Nephron progenitor cell (in vitro differentiated cells): ENCODE measurements at regions not wholly inside any gene's neighbourhood (a gene's known extent, or its start where the extent isn't known, plus 50 kb on each side); places are given as distances from the start of the nearest gene placed in this dataset.

Experiments
- DNase-seq: peaks from one replicate; pipeline ENCODE4 v3.0.0; 2021
- H3K27ac Mint-ChIP-seq: 2 replicates; pipeline ENCODE4 v1.8.0; 2021; ENCODE audit warnings: mild to moderate bottlenecking, moderate library complexity, mixed read lengths
- H3K27me3 Mint-ChIP-seq: 2 replicates; pipeline ENCODE4 v1.8.0; 2021; ENCODE audit warnings: mild to moderate bottlenecking, low read depth, mixed read lengths; ENCODE audit not compliant: poor library complexity
- H3K36me3 Mint-ChIP-seq: 2 replicates; pipeline ENCODE4 v1.8.0; 2021; ENCODE audit warnings: low read depth, mixed read lengths
- H3K4me1 Mint-ChIP-seq: 2 replicates; pipeline ENCODE4 v1.8.0; 2021; ENCODE audit warnings: mixed read lengths
- H3K4me3 Mint-ChIP-seq: 2 replicates; pipeline ENCODE4 v1.8.0; 2021; ENCODE audit warnings: mild to moderate bottlenecking, moderate library complexity, mixed read lengths
- H3K9me3 Mint-ChIP-seq: 2 replicates; pipeline ENCODE4 v1.8.0; 2021; ENCODE audit warnings: mild to moderate bottlenecking, moderate library complexity, mixed read lengths
- TF ChIP-seq, protein P1 (sequence below): fragments of 200-600 bp; sonication (generic); IDR thresholded peaks from 2 replicates; pipeline ENCODE4 v1.5.0; 2021; ENCODE audit warnings: antibody characterized with exemption

DNA sequence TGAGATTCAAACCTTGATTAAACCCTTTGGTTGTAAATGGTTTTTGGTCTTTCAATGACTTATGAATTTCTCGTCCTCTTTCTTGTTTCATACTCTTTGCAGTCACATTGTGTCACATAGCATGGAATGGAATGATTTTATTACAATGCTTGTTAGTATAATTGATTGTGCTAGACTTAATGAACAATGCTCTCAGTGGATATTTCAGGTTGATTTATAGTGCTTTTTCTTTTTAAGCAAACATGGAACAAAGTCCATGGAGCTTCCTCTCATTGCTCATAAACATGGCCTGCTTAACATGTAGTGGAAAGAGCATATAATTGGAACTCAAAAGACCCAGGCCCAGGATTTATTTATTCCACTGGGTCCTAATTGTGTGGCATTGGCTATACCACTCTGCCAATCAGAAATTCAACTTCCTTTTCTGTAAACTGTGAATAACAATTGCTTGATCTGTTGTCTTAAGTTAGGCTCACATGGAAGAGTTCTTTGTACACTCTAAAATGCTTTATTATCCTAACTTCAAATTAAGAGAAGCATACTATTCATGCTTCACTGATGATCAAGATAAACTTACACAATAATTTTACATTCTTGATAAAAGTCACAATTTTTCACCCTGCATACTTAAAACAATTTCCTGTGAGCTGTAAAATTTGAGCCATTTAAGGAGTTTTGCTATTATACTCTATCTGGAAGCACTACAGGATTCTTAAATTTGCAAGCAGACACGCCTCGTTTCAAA, 370.5 kb upstream of the PDE3A start:
- no peak for DNase-seq
- no peak overlapping the region for H3K27ac Mint-ChIP-seq
- TF ChIP-seq, protein P1, sequence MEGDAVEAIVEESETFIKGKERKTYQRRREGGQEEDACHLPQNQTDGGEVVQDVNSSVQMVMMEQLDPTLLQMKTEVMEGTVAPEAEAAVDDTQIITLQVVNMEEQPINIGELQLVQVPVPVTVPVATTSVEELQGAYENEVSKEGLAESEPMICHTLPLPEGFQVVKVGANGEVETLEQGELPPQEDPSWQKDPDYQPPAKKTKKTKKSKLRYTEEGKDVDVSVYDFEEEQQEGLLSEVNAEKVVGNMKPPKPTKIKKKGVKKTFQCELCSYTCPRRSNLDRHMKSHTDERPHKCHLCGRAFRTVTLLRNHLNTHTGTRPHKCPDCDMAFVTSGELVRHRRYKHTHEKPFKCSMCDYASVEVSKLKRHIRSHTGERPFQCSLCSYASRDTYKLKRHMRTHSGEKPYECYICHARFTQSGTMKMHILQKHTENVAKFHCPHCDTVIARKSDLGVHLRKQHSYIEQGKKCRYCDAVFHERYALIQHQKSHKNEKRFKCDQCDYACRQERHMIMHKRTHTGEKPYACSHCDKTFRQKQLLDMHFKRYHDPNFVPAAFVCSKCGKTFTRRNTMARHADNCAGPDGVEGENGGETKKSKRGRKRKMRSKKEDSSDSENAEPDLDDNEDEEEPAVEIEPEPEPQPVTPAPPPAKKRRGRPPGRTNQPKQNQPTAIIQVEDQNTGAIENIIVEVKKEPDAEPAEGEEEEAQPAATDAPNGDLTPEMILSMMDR: no peak

DNA sequence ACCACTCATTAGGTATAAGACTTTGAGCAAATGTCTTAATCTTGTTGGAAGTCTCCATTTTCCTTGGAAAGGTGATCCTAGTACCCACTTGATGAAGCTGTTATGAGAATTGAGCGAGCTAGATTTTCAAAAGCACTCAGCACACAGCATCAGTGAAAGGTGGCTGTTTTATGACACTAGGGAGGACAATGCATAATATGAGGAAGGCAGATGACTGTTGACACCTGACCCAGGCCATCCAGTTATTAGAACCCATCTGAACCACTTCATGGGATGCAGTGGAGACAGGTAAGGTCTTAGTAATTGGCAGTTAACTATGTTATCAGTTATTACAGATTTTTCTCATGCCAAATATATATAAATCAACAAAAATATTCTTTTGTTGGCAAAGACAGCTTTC, 369.9 kb upstream of the PDE3A start:
- TF ChIP-seq, protein P1: no peak
- DNase-seq: no peak
- H3K36me3 Mint-ChIP-seq: no peaks in the 10 kb centered on the region
- peaks cover 20% of the 10 kb centered on the region for H3K4me1 Mint-ChIP-seq
- no peaks in the 10 kb centered on the region for H3K27me3 Mint-ChIP-seq
- no peak overlapping the region for H3K27ac Mint-ChIP-seq
- no peak overlapping the region for H3K4me3 Mint-ChIP-seq
- no peaks in the 10 kb centered on the region for H3K9me3 Mint-ChIP-seq

More for the DNA sequence above, 370.5 kb upstream of the PDE3A start:
- Mint-ChIP-seq H3K27me3 (no peaks in the 10 kb centered on the region), H3K9me3 (no peaks in the 10 kb centered on the region), H3K36me3 (no peaks in the 10 kb centered on the region), H3K4me1 (peaks cover 20% of the 10 kb centered on the region), H3K4me3 (no peak overlapping the region)

DNA sequence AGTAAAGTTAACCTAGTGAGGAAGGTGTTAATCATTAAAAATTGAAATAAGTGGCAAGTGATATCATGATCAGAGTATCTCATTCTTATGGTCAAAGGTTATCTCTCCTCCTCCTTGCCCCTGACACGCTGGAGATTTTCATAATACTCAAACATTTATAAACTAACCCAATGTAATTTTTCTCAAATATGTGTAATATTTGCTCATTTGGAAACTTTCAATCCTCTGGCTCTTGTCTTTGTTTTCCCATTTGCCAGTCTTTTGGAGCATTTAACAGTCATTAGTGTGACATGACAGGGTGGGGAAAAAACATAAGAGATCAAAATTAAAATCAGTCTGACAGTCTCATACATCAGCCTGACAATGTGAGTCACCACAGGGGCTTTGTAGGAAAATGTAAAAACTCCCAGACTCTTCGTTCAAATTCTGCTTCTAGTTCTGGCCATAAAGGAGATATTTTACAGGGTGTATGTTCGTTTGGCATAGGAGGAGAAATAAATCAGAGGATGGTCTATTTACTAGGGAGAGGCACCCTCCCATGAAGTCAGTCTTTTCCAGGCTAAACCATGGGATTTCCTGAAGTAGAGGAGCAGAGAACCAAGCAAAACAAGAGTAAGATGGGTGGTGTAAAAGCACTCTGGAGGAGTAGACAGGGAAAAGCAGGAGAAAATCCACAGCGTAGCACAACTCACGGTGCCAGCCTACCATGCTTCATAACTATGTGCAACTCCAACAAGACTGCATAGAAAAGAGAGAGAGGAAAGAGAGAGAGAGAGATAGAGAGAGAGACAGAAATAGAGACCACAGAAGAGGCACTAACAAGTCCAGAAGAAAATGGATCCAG, 369.2 kb upstream of the PDE3A start:
- H3K27ac Mint-ChIP-seq: peak overlapping the region; percentile 64
- H3K27me3 Mint-ChIP-seq: no peaks in the 10 kb centered on the region
- H3K9me3 Mint-ChIP-seq: no peaks in the 10 kb centered on the region
- no peak overlapping the region for H3K4me3 Mint-ChIP-seq
- TF ChIP-seq, protein P1: no peak
- DNase-seq: no peak
- H3K36me3 Mint-ChIP-seq: no peaks in the 10 kb centered on the region
- peaks cover 20% of the 10 kb centered on the region for H3K4me1 Mint-ChIP-seq

DNA sequence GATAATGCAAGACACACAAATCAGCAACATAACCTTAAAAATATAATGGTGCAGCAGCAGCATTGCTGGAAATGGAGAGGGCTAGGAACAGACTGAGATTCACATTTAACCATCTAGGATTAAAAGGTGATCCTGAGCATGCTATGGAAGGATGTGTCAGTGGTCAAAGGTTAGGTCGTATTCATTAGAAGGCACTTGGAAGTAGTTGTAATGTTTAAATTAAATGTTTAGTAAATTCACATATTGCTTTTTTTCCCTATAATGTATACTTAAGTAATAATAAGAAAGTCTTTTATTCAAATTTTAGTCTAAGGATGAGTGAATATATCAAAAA, 368.6 kb upstream of the PDE3A start:
- Mint-ChIP-seq H3K9me3 (no peaks in the 10 kb centered on the region), H3K4me3 (no peak overlapping the region), H3K4me1 (peaks cover 20% of the 10 kb centered on the region), H3K27ac (no peak overlapping the region), H3K27me3 (no peaks in the 10 kb centered on the region), H3K36me3 (no peaks in the 10 kb centered on the region)
- no peak for DNase-seq
- TF ChIP-seq, protein P1: no peak

DNA sequence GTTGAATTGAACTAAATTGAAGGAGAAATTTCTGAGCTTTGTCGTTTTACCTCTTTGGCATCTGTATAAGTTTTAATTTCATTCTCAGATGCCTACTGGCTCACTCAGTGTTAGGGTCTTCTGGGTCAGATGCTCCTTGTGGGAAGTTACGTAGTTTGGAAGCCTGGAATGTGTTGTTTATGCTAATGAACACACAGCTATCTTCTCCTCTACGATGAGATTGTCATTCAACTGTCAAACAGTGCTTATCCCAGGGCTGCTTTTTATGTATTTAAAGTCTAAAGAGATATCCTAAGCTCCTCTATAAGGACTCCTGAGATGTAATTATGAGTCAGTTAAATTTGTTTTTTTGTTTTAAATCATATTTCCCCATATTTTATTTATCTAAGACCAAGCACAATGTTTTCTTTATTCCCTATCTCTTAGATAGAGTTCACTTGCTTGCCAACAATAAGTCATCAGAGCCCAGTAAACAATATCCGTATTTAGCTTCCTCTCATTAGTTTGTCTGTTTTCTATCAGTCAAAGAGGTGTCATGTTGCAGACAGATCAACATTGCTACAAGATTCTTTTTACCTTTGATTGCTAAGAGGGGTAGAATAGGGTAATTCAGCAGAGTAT, 368.0 kb upstream of the PDE3A start:
- DNase-seq: no peak
- Mint-ChIP-seq H3K4me3 (no peak overlapping the region), H3K4me1 (peaks cover 20% of the 10 kb centered on the region), H3K9me3 (no peaks in the 10 kb centered on the region), H3K27ac (no peak overlapping the region), H3K36me3 (no peaks in the 10 kb centered on the region), H3K27me3 (no peaks in the 10 kb centered on the region)
- TF ChIP-seq, protein P1: no peak
